DND-41 (cell line): ENCODE measurements at regions not wholly inside any gene's neighbourhood (a gene's known extent, or its start where the extent isn't known, plus 50 kb on each side); places are given as distances from the start of the nearest gene placed in this dataset.

Experiments
- ATAC-seq: fragments of 200-7000 bp; cut with Tn5 transposase; 3 replicates; pipeline ENCODE4 v1.9.1; 2021; ENCODE audit warnings: low read depth; ENCODE audit not compliant: insufficient read depth
- DNase-seq: peaks from one replicate; pipeline ENCODE4 v3.0.0-alpha.2; 2020
- H2AFZ ChIP-seq: 2 replicates; pipeline ENCODE4 v1.6.0; 2012; ENCODE audit warnings: low read depth, low read length
- H3K27ac ChIP-seq: 2 replicates; pipeline ENCODE4 v1.5.1; 2012; ENCODE audit warnings: low read length, inconsistent platforms
- H3K27me3 ChIP-seq: fragments of 200-600 bp; sonication (generic); 2 replicates; pipeline ENCODE4 v1.6.0; 2012; ENCODE audit warnings: low read length, mild to moderate bottlenecking, inconsistent platforms; ENCODE audit not compliant: insufficient read depth, poor library complexity
- H3K36me3 ChIP-seq: 2 replicates; pipeline ENCODE4 v1.5.1; 2012; ENCODE audit warnings: low read length, inconsistent platforms; ENCODE audit not compliant: insufficient read depth
- H3K4me1 ChIP-seq: 2 replicates; pipeline ENCODE4 v1.5.1; 2012; ENCODE audit warnings: mild to moderate bottlenecking, low read length; ENCODE audit not compliant: insufficient read depth
- H3K4me2 ChIP-seq: 2 replicates; pipeline ENCODE4 v1.6.0; 2012; ENCODE audit warnings: mild to moderate bottlenecking, moderate library complexity, low read length, inconsistent platforms; ENCODE audit not compliant: insufficient read depth
- H3K4me3 ChIP-seq, 2 experiments: fragments of 200-600 bp in 1 of 2; shearing (Covaris generic) in 1 of 2; 2 replicates each; pipeline ENCODE4 v1.5.1; 2012 to 2016; ENCODE audit warnings: inconsistent platforms in 2 of 2, low read length in 2 of 2, mild to moderate bottlenecking in 2 of 2, low read depth in 1 of 2, moderate library complexity in 1 of 2
- H3K79me2 ChIP-seq: 2 replicates; pipeline ENCODE4 v1.6.0; 2012; ENCODE audit warnings: low read length, inconsistent platforms; ENCODE audit not compliant: insufficient read depth
- H3K9ac ChIP-seq: 2 replicates; pipeline ENCODE4 v1.6.0; 2012; ENCODE audit warnings: low read depth, mild to moderate bottlenecking, inconsistent platforms, low read length, moderate library complexity
- H3K9me3 ChIP-seq: 2 replicates; pipeline ENCODE4 v1.5.1; 2012; ENCODE audit warnings: low read length, moderate library complexity, mild to moderate bottlenecking, inconsistent platforms; ENCODE audit not compliant: insufficient read depth, severe bottlenecking
- H4K20me1 ChIP-seq: 2 replicates; pipeline ENCODE4 v1.6.0; 2012; ENCODE audit warnings: low read length; ENCODE audit not compliant: insufficient read depth
- EZH2 ChIP-seq: IDR thresholded peaks from 3 replicates; pipeline ENCODE4 v1.6.1; 2012; ENCODE audit warnings: borderline replicate concordance, low read depth, mild to moderate bottlenecking, moderate library complexity, low read length, inconsistent platforms; ENCODE audit not compliant: severe bottlenecking
- TF ChIP-seq, protein P1 (sequence below): IDR thresholded peaks from 2 replicates; pipeline ENCODE4 v1.5.1; 2012; ENCODE audit warnings: borderline replicate concordance, low read length, moderate library complexity, mild to moderate bottlenecking; ENCODE audit not compliant: poor library complexity, severe bottlenecking; ENCODE audit errors: extremely low read depth

DNA sequence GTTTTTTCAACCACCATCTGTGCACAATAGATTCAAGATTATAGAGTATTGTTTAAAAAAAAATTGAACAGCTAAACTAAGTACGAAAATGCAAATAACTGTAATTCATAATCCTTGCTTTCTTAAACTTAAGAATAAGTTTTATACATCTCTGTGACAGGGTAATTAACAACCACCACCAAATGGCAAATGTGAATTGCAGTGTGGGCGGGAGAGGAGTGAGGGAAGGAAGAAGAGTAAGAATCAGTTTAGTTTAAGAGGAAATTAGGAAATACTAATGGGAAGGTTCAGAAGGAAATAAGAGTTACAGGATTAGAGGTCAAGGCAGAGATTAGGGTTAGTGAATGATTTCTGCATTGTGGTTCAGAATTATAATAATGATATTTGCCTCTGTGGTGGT, 430.9 kb downstream of the SPRY1 start:
- DNase-seq (no peak), ATAC-seq (no peak)
- Histone ChIP-seq H3K27me3 (no peaks in the 10 kb centered on the region), H4K20me1 (no peaks in the 10 kb centered on the region), H3K79me2 (no peaks in the 10 kb centered on the region), H3K36me3 (no peaks in the 10 kb centered on the region), H3K4me2 (no peak overlapping the region), H3K9me3 (no peaks in the 10 kb centered on the region), H3K9ac (no peak overlapping the region), H3K4me1 (no peaks in the 10 kb centered on the region), H3K27ac (no peak overlapping the region), H3K4me3 (no peak overlapping the region), H2AFZ (no peak overlapping the region)
- no peak for TF ChIP-seq EZH2
- TF ChIP-seq, protein P1, sequence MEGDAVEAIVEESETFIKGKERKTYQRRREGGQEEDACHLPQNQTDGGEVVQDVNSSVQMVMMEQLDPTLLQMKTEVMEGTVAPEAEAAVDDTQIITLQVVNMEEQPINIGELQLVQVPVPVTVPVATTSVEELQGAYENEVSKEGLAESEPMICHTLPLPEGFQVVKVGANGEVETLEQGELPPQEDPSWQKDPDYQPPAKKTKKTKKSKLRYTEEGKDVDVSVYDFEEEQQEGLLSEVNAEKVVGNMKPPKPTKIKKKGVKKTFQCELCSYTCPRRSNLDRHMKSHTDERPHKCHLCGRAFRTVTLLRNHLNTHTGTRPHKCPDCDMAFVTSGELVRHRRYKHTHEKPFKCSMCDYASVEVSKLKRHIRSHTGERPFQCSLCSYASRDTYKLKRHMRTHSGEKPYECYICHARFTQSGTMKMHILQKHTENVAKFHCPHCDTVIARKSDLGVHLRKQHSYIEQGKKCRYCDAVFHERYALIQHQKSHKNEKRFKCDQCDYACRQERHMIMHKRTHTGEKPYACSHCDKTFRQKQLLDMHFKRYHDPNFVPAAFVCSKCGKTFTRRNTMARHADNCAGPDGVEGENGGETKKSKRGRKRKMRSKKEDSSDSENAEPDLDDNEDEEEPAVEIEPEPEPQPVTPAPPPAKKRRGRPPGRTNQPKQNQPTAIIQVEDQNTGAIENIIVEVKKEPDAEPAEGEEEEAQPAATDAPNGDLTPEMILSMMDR = no peak

DNA sequence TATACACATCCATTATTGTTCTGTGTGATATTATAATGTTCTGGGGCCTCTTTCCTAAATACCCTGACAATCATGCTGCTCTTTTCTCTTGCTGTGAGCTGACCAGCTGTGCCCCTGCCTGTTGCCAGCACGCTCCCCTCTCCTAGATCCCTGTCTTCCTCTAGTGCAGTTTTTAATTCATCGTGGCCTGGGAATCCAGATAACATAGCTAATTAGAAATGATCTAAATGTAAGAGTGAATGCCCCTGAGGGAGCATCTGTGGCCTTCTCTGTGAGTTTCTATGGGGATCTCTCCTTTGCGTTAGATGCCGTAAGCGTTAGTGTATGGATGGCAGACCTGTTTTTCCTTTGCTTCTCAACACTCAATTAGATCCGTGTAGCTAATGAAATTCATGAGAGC, 434.3 kb downstream of the SPRY1 start:
- no peaks in the 10 kb centered on the region for H3K27me3 ChIP-seq
- no peaks in the 10 kb centered on the region for H3K79me2 ChIP-seq
- H3K27ac ChIP-seq = no peak overlapping the region
- H3K4me1 ChIP-seq = no peaks in the 10 kb centered on the region
- ATAC-seq = no peak
- H3K4me3 ChIP-seq = no peak overlapping the region
- no peak for DNase-seq
- H3K4me2 ChIP-seq = no peak overlapping the region
- no peaks in the 10 kb centered on the region for H3K9me3 ChIP-seq
- no peak overlapping the region for H2AFZ ChIP-seq
- H3K36me3 ChIP-seq = no peaks in the 10 kb centered on the region
- no peaks in the 10 kb centered on the region for H4K20me1 ChIP-seq
- no peak overlapping the region for H3K9ac ChIP-seq
- TF ChIP-seq, protein P1 = no peak
- TF ChIP-seq EZH2 = no peak

DNA sequence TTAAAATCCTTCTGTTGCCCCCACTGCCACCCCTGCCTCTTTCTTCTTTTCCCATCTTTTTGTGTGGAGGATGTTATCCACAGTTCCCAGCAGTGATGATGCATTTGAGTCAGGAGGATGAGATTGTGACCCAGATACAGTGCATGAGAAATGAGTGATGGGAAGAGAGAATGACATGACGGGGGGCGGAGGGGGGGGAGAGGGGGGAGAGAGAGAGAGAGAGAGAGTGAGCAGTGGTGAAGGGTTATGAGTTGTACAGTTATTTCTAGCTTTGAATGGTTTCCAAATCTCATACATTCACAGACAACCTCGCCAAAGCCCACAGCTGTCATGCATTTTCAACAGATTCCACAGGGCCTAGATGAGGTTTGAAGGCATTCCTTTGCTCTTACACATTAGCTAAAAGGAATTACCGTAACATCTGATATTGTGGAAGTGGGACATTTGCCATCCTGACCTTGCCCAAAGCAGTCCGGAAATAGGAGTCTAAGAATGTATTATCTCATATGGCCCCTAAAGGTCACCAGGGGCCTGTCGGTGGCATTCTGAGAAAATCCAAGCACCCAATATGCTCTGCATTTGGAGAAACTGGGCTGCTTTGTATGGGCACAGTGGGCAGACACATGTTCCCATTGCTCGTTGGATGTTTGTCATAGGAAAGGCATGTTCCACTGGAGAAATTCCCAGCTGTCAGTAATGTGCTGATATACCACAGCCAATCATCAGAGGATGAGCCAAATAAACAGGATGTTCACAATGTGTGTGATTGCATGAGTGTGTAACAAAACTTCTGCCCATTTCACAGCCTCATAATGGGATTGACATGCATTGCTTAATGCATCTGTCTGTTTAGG, 435.8 kb downstream of the SPRY1 start:
- no peak for ATAC-seq
- Histone ChIP-seq H3K4me3 (no peak overlapping the region), H3K4me1 (no peaks in the 10 kb centered on the region)

More for the DNA sequence above, 435.8 kb downstream of the SPRY1 start:
- no peak for TF ChIP-seq EZH2
- TF ChIP-seq, protein P1 = no peak
- Histone ChIP-seq H4K20me1 (no peaks in the 10 kb centered on the region), H3K9ac (no peak overlapping the region), H3K9me3 (no peaks in the 10 kb centered on the region), H3K4me2 (no peak overlapping the region), H2AFZ (no peak overlapping the region), H3K27me3 (no peaks in the 10 kb centered on the region), H3K36me3 (no peaks in the 10 kb centered on the region), H3K79me2 (no peaks in the 10 kb centered on the region), H3K27ac (no peak overlapping the region)
- DNase-seq = no peak
